Heart left ventricle (tissue), 13 donors: ENCODE measurements at regions not wholly inside any gene's neighbourhood (a gene's known extent, or its start where the extent isn't known, plus 50 kb on each side); places are given as distances from the start of the nearest gene placed in this dataset.

ENCODE experiments used
- CTCF ChIP-seq, 12 donors: fragments of 200-600 bp; sonication (generic) in 4 of 12; IDR thresholded peaks; one replicate each; pipeline versions ENCODE4 v1.5.0 to v1.8.0; 2018 to 2022; ENCODE audit warnings: antibody characterized with exemption in 12 of 12, mild to moderate bottlenecking in 5 of 12
- POLR2A ChIP-seq, 2 donors: fragments of 450-650 bp; IDR thresholded peaks; one replicate each; pipeline ENCODE4 v1.6.1; 2017; ENCODE audit warnings: antibody characterized with exemption in 2 of 2, mild to moderate bottlenecking in 2 of 2, moderate library complexity in 2 of 2
- donor health status: ischemic (EF 13 %, LVEDD 7.1; RV severe dilation, severe dysfunction).
- donor health status: DM: no; HTN: yes; CAD: no.
- donor health status: DM: no; HTN: no; CAD: no.
- donor health status: ischemic (EF 25% LVEDD 6.9; RV normal size, moderate dysfunction).
- donor health status: ischemic (EF 25% LVEDD 5.7; RV mildly dilated, moderate dysfunction).
- donor health status: ischemic (EF 35%, LVEDD 5.7; RV mildly dilated, moderate dysfunction).
- donor health status: nonischemic (EF 11% LVEDD 7.7; RV severe dilation, severe dysfunction).
- donor health status: DM: yes; HTN: yes; CAD: no.
- donor health status: PGD.
- donor health status: ischemic (EF 29% LVEDD 5.4; RV normal size, mild dysfunction).
- donor health status: nonischemic (EF 23%, LVEDD 6.1; RV moderate dilation, normal function).

- no peak for TF ChIP-seq CTCF (IDR thresholded peaks at IDR 0.05)
- TF ChIP-seq POLR2A (IDR thresholded peaks at IDR 0.05) = no peak
These were observed 1019.0 kb downstream of the TAF11L14 start for GRCh38 chr5:18653216-18653752.
